KMS-11 (cell line): ENCODE measurements at regions not wholly inside any gene's neighbourhood (a gene's known extent, or its start where the extent isn't known, plus 50 kb on each side); places are given as distances from the start of the nearest gene placed in this dataset.

Experiments used
- H2AFZ ChIP-seq: fragments of 200-600 bp; sonication (generic); 2 replicates; pipeline ENCODE4 v1.6.1; 2016; ENCODE audit warnings: antibody characterized with exemption, mixed run types, low read depth
- H3K27ac ChIP-seq: fragments of 200-600 bp; sonication (generic); 2 replicates; pipeline ENCODE4 v1.6.1; 2016; ENCODE audit warnings: mild to moderate bottlenecking, mixed run types
- H3K27me3 ChIP-seq: fragments of 200-600 bp; sonication (generic); 2 replicates; pipeline ENCODE4 v1.6.1; 2017; ENCODE audit warnings: mild to moderate bottlenecking, low read depth, mixed run types, moderate library complexity; ENCODE audit not compliant: insufficient read depth
- H3K36me3 ChIP-seq: fragments of 200-600 bp; sonication (generic); 2 replicates; pipeline ENCODE4 v1.6.1; 2017; ENCODE audit warnings: mild to moderate bottlenecking, mixed run types; ENCODE audit not compliant: insufficient read depth
- H3K4me1 ChIP-seq: fragments of 200-600 bp; sonication (generic); 2 replicates; pipeline ENCODE4 v1.6.1; 2016; ENCODE audit warnings: mild to moderate bottlenecking, low read depth, mixed run types; ENCODE audit not compliant: poor library complexity, severe bottlenecking
- H3K4me2 ChIP-seq: fragments of 200-600 bp; sonication (generic); 2 replicates; pipeline ENCODE4 v1.7.0; 2016; ENCODE audit warnings: mild to moderate bottlenecking, mixed run types
- H3K4me3 ChIP-seq: fragments of 200-600 bp; sonication (generic); IDR thresholded peaks from 2 replicates; pipeline ENCODE4 v1.6.1; 2017; ENCODE audit warnings: low read depth, low read length, mixed read lengths; ENCODE audit not compliant: insufficient read depth
- H3K79me2 ChIP-seq: fragments of 200-600 bp; sonication (generic); 2 replicates; pipeline ENCODE4 v1.6.1; 2016; ENCODE audit warnings: low read depth, mixed run types; ENCODE audit not compliant: insufficient read depth
- H3K9ac ChIP-seq: fragments of 200-600 bp; sonication (generic); 2 replicates; pipeline ENCODE4 v1.6.1; 2016; ENCODE audit warnings: mild to moderate bottlenecking, mixed run types
- H4K20me1 ChIP-seq: fragments of 200-600 bp; sonication (generic); 2 replicates; pipeline ENCODE4 v1.6.1; 2016; ENCODE audit warnings: mild to moderate bottlenecking, mixed run types; ENCODE audit not compliant: insufficient read depth
- CTCF ChIP-seq: fragments of 200-600 bp; sonication (generic); conservative IDR thresholded peaks from 2 replicates; pipeline ENCODE4 v1.6.1; 2017; ENCODE audit warnings: low read depth, mild to moderate bottlenecking, antibody characterized with exemption, low read length, moderate library complexity, mixed read lengths

- H3K9ac ChIP-seq, result no peak overlapping the region
- no peak overlapping the region for H3K4me3 ChIP-seq
- H2AFZ ChIP-seq, result no peak overlapping the region
- H3K79me2 ChIP-seq, result no peaks in the 10 kb centered on the region
- H3K27ac ChIP-seq, result no peak overlapping the region
- H3K36me3 ChIP-seq, result no peaks in the 10 kb centered on the region
- no peak for TF ChIP-seq CTCF
- no peaks in the 10 kb centered on the region for H4K20me1 ChIP-seq
- H3K27me3 ChIP-seq, result no peaks in the 10 kb centered on the region
- no peak overlapping the region for H3K4me2 ChIP-seq
- no peaks in the 10 kb centered on the region for H3K4me1 ChIP-seq
These were observed 144.0 kb upstream of the CNTN4 start for GRCh38 chr3:1954632-1955031.

DNA sequence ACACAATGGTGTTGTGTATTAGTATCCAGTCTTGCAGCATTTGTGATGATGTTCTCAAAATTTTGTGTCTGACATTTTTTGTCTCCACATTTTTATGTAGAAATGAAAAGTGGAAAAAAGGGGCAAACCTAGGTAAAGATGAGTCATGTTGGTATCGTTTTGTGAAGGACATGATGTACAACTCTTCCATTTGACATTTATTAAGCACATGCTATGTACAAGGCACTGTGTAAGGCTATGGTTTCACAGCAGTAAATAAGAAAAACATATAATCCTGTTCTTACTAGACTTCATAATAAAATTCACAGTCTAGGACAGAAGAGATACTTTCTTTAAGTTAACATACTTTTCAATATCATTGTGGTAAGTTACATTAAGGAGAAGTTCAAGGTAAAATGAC, 143.5 kb upstream of the CNTN4 start:
- H3K36me3 ChIP-seq, result no peaks in the 10 kb centered on the region
- no peak overlapping the region for H3K4me2 ChIP-seq
- TF ChIP-seq CTCF, result no peak
- H3K27me3 ChIP-seq, result no peaks in the 10 kb centered on the region
- no peak overlapping the region for H3K4me3 ChIP-seq
- no peak overlapping the region for H2AFZ ChIP-seq
- no peaks in the 10 kb centered on the region for H3K79me2 ChIP-seq
- no peaks in the 10 kb centered on the region for H3K4me1 ChIP-seq
- H3K9ac ChIP-seq, result no peak overlapping the region
- H3K27ac ChIP-seq, result no peak overlapping the region
- H4K20me1 ChIP-seq, result no peaks in the 10 kb centered on the region

DNA sequence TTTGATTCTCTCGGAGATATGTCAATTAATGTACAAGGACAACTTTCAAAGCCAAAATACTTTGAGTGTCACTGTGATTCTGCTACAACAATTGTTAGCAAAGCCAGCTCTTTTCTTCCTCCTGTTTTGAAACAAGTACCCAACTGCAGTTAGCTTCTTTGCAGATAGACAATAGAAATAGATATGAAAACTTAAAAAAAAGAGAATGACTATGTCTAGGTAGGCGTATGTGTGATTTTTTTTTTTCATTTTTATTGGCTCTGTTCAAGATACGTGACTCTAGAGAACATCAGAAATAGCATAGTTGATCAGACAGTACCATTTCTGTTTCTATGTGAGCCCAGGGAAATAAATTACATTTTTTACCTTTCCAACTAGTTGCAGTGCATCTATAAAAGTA, 142.9 kb upstream of the CNTN4 start:
- Histone ChIP-seq H3K36me3 (no peaks in the 10 kb centered on the region), H3K4me3 (no peak overlapping the region), H4K20me1 (no peaks in the 10 kb centered on the region), H3K4me1 (no peaks in the 10 kb centered on the region), H3K27ac (no peak overlapping the region), H2AFZ (no peak overlapping the region), H3K27me3 (no peaks in the 10 kb centered on the region), H3K9ac (no peak overlapping the region), H3K4me2 (no peak overlapping the region), H3K79me2 (no peaks in the 10 kb centered on the region)
- no peak for TF ChIP-seq CTCF

DNA sequence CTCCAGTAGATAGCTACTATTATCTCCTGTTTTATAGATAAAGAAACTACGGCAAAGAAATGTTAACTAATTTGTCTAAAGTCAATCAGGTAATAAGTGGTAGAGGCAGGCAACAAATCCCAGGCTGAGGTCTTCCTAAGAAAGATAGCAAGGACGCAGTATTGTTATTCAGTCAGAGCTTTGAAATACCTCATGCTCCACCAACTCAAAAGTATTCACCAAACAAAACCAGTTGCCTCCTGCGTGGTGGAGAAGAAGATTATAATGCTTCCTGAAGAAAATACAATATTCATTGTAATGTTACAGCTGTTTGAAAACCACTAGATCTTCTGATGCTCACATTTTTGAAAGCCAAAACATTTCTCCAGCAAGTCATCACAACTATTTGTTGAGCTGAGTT, 138.2 kb upstream of the CNTN4 start:
- no peaks in the 10 kb centered on the region for H3K79me2 ChIP-seq
- H3K4me2 ChIP-seq, result no peak overlapping the region
- H3K4me3 ChIP-seq, result no peak overlapping the region
- no peak overlapping the region for H3K9ac ChIP-seq
- no peak overlapping the region for H2AFZ ChIP-seq
- no peaks in the 10 kb centered on the region for H3K27me3 ChIP-seq
- H3K27ac ChIP-seq, result no peak overlapping the region
- no peak for TF ChIP-seq CTCF
- no peaks in the 10 kb centered on the region for H4K20me1 ChIP-seq
- no peaks in the 10 kb centered on the region for H3K4me1 ChIP-seq
- no peaks in the 10 kb centered on the region for H3K36me3 ChIP-seq
